GM18951 (cell line): ENCODE measurements at regions not wholly inside any gene's neighbourhood (a gene's known extent, or its start where the extent isn't known, plus 50 kb on each side); places are given as distances from the start of the nearest gene placed in this dataset.

Source experiments
- POLR2A ChIP-seq: IDR thresholded peaks from 4 replicates; pipeline ENCODE4 v1.6.1; 2011; ENCODE audit warnings: mild to moderate bottlenecking; ENCODE audit not compliant: insufficient read length, insufficient read depth; ENCODE audit errors: extremely low read depth
- in situ Hi-C: fragments of 300-500 bp; cut with MboI; formaldehyde crosslinking; loops from one replicate; pipeline ENCODE4 v1.12.0; 2022; ENCODE audit warnings: low sequenced_read_pairs, mixed read lengths, inconsistent platforms; ENCODE audit not compliant: unreplicated experiment

GRCh38 chr9:22274477-22274876 lies 172.1 kb upstream of the DMRTA1 start:
- in situ Hi-C loops, result no loop called here
- TF ChIP-seq POLR2A, result no peak

GRCh38 chr9:22278426-22278825 lies 168.2 kb upstream of the DMRTA1 start:
- in situ Hi-C loops, result no loop called here
- no peak for TF ChIP-seq POLR2A

DNA sequence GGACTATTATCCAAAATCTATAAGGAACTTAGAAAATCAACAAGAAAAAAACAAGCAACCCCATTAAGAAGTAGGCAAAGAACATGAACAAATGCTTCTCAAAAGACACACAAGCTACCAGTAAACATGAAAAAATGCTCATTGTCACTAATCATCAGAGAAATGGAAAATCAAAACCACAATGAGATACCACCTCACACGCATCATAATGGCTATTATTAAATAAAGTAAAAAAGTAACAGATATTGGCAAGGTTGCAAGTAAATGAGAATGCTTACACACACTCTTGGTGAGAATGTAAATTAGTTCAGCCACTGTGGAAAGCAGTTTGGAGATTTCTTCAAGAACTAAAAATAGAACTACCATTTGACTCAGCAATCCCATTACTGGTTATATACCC lies 167.0 kb upstream of the DMRTA1 start:
- TF ChIP-seq POLR2A, result no peak
- in situ Hi-C loops, result no loop called here

DNA sequence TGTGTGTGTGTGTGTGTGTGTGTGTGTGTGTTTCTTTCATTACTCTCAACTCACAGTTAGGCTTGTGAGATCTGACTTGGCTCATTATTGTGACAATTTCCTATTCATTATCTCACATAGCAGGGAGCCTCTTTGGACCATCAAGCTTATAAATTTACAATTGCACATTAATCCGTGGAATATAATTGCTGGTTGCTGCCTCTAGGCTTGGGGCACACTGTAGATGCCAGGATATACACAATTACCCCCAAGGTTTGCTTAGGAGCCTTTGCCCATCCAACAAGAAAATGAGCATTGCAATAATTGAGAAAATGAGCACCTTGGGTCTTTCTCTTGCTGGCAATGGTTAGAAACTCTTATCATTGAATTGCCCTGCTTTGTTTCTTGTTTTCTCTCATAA lies 161.6 kb upstream of the DMRTA1 start:
- in situ Hi-C loops, result no loop called here
- no peak for TF ChIP-seq POLR2A

GRCh38 chr9:22286661-22287060 lies 160.0 kb upstream of the DMRTA1 start:
- TF ChIP-seq POLR2A, result no peak
- in situ Hi-C loops, result no loop called here

GRCh38 chr9:22288661-22289060 lies 158.0 kb upstream of the DMRTA1 start:
- TF ChIP-seq POLR2A, result no peak
- in situ Hi-C loops, result no loop called here

DNA sequence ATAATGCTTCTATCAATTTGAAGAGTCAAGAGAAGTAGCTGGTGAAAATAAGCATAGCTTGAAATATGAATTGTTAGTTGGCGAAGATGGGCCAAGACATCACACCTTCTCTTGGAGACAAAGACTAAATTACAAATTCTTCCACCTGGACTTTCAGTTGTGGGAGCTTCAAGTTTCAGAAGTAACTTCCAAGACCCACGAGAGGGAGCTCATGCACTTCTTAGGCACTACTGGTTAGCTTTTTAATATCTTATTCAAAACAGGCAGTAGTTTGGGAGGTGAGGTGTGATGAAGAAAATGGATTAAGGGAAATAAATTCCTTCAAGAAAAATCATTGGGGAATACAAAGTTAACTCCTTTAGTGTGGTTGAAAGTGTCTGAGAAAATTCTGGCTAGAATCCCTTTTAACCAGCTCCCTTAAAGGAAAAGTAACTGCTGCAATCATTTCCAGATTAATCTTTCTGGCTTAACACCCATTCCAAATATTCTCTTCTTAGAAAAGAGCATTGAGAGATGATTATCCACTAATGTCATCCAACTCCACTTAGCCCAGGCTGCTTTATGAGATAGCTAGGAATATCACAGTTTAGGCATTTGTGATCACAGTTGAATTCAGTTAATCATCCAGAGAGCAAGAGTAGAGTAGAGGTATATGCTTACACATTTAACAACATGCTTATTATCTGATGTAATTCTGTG lies 139.5 kb upstream of the DMRTA1 start:
- no peak for TF ChIP-seq POLR2A
- in situ Hi-C loops, result no loop called here

- in situ Hi-C loops, result no loop called here
Observed at GRCh38 chr9:22308177-22308576, 138.4 kb upstream of the DMRTA1 start.

DNA sequence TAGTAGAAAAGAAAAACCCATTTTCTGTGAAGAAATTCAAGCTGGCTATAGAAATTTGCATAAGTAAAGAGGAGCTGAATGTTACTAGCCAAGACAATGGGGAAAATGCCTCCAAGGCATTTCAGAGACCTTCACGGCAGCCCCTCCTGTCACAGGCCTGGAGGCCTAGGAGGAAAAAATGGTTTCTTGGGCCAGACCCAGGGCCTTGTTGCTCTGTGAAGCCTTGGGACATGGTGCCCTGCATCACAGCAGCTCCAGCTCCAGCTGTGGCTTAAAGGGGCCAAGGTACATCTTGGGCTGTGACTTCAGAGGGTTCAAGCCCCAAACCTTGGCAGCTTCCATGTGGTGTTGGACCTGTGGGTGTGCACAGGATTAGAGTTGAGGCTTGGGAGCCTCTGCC lies 130.0 kb upstream of the DMRTA1 start:
- TF ChIP-seq POLR2A, result no peak
- in situ Hi-C loops, result no loop called here

More at GRCh38 chr9:22308177-22308576, 138.4 kb upstream of the DMRTA1 start:
- no peak for TF ChIP-seq POLR2A

DNA sequence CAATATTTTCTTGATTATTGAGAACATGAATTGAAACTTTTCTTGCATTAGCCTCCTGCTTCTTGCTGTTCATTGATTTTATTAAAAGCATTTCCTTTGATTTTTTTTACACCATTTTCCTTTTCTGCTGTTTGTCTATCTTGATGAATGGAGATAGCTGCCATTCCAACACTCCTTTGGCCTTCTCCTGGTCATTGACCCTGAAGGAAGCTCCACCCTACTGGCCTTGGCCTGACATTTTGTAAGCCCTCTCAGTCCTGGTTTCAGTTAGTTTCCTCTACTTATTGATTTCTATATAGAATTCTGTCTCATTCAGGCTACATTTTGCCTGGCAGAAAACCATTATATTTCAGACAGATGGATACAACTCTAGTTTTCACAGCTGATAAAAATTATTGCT lies 115.1 kb upstream of the DMRTA1 start:
- in situ Hi-C loops, result no loop called here

DNA sequence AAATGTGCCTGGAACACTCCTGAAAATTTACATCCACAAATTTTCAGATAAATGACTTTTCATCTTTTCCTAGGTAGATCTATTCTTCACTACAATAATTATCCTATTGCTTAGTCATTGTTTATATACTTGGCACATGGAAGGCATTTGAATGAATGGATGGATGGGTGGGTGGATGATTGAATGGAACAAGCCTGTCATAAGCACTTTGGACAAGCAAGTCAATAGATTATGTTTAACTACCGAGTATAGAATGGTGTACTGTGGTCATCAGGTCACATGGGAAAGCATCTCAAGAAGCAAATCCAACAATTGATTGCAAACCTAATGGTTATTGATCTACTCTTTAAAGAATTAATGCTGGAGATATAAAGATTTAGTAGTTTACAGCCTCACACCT lies 114.4 kb upstream of the DMRTA1 start:
- no peak for TF ChIP-seq POLR2A
- in situ Hi-C loops, result no loop called here

More for the DNA sequence above, 115.1 kb upstream of the DMRTA1 start:
- TF ChIP-seq POLR2A, result no peak

DNA sequence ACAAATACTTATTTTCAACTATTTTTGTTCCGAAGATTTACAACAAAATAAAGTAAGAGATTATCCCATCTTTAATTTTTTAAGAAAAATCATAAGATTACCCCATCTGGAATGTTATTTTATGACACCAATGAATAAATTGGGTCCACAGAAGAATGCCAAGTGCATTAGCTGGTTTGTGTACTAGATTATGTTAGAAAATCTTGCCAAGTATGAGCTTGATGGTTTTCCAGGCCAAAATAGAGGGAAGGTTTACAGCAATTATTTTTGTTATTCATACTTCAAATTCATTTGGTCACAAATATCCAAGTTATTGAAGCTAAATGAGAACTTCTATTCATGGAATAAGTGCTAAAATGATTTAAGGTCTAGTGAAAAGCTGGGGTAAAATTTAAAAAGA lies 109.4 kb upstream of the DMRTA1 start:
- in situ Hi-C loops, result no loop called here
- TF ChIP-seq POLR2A, result no peak

DNA sequence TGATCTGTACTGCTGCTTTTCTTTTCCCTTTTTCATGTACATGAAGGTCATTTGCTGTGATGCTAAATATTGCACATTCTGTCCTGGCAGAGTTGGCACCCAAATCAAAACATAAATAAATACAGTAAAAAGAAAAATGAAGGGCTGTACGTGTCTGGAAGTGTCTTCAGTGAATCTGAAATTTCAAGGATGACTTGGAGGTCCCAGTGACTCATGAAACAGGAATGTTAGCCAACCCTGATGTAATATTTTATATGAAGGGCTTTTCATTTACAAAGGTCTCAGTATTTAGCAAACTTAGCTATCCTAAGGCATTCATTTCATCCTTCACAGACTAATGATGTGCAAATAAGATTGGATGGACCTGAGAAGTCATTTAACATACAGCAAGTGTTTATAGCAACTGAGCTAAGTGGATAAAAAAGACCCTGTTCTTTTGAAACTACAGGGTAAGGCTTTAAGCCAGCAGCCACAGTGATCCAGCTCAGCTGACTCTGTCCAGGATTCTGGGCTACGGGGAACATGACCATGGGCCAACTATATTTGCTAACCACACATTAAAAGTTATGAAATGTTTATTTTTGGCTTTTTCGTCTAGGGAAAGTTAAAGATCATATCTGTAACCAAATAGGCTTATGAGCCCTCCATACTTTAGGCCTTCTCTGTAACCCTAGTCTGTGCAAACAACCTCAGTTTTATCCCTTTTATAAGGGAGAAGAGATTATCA lies 104.0 kb upstream of the DMRTA1 start:
- in situ Hi-C loops, result no loop called here
- no peak for TF ChIP-seq POLR2A

- in situ Hi-C loops, result no loop called here
- TF ChIP-seq POLR2A, result no peak
Observed at GRCh38 chr9:22343218-22343611, 103.4 kb upstream of the DMRTA1 start.
